8988T (cell line): ENCODE measurements at regions not wholly inside any gene's neighbourhood (a gene's known extent, or its start where the extent isn't known, plus 50 kb on each side); places are given as distances from the start of the nearest gene placed in this dataset.

Source experiments
- DNase-seq: peaks from one replicate; pipeline ENCODE4 v3.0.0; 2011

DNA sequence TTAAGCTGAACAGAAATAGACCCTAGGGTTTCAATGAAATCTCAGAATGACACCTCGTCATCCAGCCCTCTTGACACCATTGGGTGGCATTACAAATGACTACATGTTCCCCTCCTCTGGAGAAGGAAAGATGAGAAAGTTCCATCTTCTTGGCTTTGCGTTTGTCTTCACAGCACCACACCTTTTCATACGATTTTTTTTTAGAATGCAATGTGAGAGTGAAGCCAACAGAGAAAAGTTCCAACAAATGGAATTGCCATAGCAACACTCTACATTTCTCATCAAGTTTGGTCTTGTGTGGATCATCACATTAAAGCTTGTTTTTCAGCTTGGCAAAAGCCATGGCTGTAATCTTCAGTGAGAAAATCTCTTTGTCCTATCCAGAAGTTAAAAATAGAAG lies 183.4 kb upstream of the SNX7 start:
- no peak for DNase-seq

GRCh38 chr1:98472878-98473277 lies 188.6 kb upstream of the SNX7 start:
- no peak for DNase-seq

DNA sequence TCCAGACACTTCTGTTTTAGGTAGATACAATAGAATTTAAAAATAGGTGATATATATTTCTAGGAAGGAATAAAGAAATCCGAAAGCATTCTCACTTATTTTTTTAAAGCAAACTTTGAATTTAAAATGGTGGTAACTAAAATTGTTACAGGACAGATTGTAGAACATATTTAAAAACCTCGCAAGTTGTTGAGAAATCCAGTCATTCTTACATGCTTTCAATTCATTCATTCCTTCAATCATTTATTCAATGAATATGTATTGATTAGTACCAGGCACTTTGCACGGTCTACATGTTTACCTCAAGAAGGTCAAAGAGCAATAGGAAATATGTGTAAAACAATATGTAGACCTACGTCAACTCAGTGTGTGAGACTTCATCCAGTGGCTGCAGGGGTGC lies 189.9 kb upstream of the SNX7 start:
- no peak for DNase-seq

GRCh38 chr1:98468111-98468717 lies 193.3 kb upstream of the SNX7 start:
- no peak for DNase-seq

- no peak for DNase-seq
Observed at GRCh38 chr1:98467586-98467985, 193.9 kb upstream of the SNX7 start.

GRCh38 chr1:98467122-98467521 lies 194.4 kb upstream of the SNX7 start:
- no peak for DNase-seq

GRCh38 chr1:98461873-98462385 lies 199.6 kb upstream of the SNX7 start:
- no peak for DNase-seq

GRCh38 chr1:98460136-98460535 lies 201.4 kb upstream of the SNX7 start:
- no peak for DNase-seq

- no peak for DNase-seq
Observed at GRCh38 chr1:98459486-98459870, 202.0 kb upstream of the SNX7 start.

- DNase-seq = no peak
Observed at GRCh38 chr1:98458511-98459485, 202.7 kb upstream of the SNX7 start.

- DNase-seq = no peak
Observed at GRCh38 chr1:98457248-98457647, 204.3 kb upstream of the SNX7 start.

DNA sequence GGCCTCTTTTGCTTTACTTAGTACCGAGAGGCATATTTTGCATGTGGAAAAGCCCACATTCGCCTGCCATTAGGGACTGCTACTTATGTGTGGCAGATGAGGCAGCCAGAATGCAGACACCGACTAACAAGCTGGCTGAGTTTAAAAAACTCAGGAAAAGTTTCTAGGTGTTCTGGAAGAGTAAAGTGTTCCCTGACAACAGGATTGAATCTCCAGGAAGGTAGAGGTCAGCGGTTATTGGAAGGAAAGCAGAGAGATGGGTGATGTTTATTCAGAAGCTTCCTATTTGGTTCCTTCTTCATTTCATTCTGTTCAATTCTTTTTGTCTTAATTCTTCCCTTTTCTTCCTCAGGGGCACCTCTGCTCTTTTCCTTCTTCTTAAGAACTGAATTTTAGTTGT lies 206.9 kb upstream of the SNX7 start:
- no peak for DNase-seq

DNA sequence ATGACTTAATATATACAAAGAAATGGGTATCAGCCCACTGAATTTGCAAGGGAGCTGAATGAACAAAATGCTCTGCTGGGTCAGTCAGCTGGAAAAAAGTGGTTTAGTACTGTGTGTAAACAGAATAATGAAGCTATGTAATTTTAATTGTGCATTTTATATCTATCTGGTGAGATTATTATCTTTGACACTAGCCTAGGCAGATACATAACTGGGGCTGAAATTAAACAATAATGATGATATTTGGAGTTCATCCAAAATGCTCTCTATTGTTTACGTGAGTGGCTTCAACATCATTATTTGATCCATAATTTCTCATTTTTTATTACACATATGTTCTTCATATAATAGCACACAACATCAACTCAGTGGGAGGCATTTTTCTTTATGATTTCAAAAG lies 208.5 kb upstream of the SNX7 start:
- no peak for DNase-seq

GRCh38 chr1:98452162-98452561 lies 209.4 kb upstream of the SNX7 start:
- DNase-seq = no peak

DNA sequence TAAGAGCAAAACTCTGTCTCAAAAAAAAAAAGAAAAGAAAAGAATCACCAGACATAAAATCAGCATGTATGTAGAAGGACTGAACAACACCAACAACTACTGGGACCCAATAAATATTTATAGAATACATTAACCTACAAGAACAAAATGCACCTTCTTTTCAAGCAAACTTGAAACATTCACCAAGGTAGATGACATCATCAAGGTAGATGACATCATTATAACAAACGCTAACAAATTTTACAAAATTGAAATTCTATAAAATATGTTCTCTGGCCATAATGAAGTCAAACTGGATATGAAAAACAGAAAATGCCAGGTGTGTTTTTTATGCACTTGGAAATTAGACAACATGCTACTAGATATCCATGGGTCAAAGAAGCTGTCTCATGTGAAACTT lies 220.2 kb upstream of the SNX7 start:
- DNase-seq = no peak

GRCh38 chr1:98439471-98439870 lies 222.1 kb upstream of the SNX7 start:
- DNase-seq = no peak

- DNase-seq = no peak
Observed at GRCh38 chr1:98437540-98437939, 224.0 kb upstream of the SNX7 start.

DNA sequence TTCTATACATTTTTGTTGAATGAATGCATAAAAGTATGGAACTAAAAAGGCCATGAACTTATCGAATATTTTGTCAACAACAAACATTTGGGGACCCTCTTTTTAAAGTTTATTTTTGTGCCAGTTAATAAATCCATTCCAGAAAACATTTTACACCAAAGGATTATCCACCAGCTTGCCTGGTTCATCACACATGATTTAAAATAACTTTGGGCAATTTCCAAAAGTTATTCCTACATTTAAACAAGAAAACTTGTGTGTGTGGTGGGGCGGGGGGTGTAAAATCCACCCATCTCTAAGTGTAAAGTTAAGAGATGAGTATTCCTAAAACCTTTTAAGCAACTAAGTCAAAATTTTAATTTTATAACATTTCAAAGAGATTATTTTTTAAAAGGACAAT lies 224.5 kb upstream of the SNX7 start:
- no peak for DNase-seq

GRCh38 chr1:98429965-98430443 lies 231.5 kb upstream of the SNX7 start:
- no peak for DNase-seq

- DNase-seq = no peak
Observed at GRCh38 chr1:98428864-98429263, 232.7 kb upstream of the SNX7 start.

DNA sequence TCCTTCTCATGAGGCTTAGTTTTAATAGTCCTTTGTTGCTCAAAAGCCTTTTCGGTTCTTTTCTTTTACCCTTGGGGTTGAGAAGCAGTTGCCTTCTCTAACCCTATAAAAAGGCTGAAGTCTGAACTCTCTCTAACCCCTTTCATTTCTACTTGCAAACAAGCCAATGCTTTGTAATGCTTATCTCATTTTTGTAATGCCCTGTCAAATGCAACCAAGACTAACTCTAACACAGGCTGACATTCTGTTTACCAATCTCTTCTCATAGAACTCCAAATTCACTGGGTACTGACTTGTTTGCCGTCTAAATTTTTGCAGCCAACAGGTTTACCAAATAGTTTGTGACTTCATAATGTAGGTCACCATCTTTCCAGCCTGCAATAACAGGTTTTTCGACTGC lies 233.9 kb upstream of the SNX7 start:
- no peak for DNase-seq

DNA sequence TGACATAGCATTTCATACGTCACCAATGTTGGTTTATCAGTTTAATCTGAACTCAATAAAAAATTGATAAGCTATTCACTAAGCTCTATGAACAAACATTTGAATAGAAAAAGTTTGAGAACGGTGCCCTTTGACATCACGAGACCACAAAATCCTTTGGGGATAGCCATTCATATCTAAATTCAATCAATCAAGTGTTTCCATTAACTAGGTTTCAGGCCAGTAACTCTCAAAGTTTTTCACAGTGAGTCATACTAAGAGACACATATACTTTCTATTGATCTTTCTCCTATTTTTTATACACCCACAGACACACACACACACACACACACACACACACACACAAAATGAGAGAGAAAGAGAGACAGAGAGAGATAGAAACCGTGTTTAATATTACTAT lies 235.4 kb upstream of the SNX7 start:
- no peak for DNase-seq

DNA sequence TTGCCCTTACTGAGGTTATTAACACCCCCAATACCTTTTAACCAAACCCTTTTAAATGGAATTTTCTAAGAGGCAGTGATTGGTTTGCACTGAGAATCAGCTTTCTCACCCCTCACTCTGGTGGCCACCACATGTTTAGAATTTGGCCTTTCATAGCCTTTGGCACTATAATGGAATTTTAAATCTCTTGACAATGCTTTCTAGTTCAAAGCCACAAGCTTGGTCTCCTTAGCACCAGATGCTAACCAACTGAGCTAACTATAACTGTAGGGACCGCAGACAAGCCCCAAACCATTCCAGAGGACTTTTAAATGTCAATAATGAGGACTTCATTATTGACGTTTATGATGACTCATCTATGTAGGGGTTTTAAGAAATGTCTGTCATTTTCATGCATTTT lies 238.7 kb upstream of the SNX7 start:
- DNase-seq = no peak

DNA sequence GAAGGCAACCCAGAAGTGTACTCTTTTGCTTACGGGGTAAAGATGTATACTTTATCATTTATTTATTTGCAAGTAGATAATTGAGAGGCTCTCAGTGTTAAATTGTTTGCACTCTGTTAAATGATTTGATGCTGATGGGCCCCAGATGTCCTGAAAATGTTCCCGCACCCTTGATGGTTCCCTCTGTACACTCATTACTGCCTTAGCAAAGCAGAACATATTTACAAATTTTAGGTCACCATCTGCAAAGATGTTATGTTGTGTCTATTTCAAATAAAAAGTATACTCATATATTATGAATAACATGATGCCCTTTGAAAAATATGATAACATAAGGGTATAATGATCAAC lies 240.5 kb upstream of the SNX7 start:
- DNase-seq = no peak
